Keratinocyte (primary cell): ENCODE measurements at regions not wholly inside any gene's neighbourhood (a gene's known extent, or its start where the extent isn't known, plus 50 kb on each side); places are given as distances from the start of the nearest gene placed in this dataset.

ENCODE experiments used
- DNase-seq: peaks from one replicate; pipeline ENCODE4 v3.0.0-alpha.2; 2011; ENCODE audit warnings: low read depth, missing footprints, low spot score
- FAIRE-seq: peaks from 2 replicates; lab custom pipeline; 2011; peaks lifted over from hg19 to GRCh38; lab: Jason Lieb, UNC
- H2AFZ ChIP-seq: 2 replicates; pipeline ENCODE4 v1.6.0; 2012; ENCODE audit warnings: low read length, control low read depth, inconsistent platforms; ENCODE audit not compliant: control insufficient read depth
- H3K27ac ChIP-seq: 2 replicates; pipeline ENCODE4 v1.5.1; 2011; ENCODE audit warnings: low read length; ENCODE audit not compliant: control insufficient read depth, insufficient read depth
- H3K27me3 ChIP-seq: 3 replicates; pipeline ENCODE4 v1.6.0; 2011; ENCODE audit warnings: low read length; ENCODE audit not compliant: control insufficient read depth, insufficient read depth; ENCODE audit errors: extremely low read depth
- H3K36me3 ChIP-seq, 2 experiments: 2 replicates in 1 of 2; 3 replicates in 1 of 2; pipeline ENCODE4 v1.5.1; 2011; ENCODE audit warnings: low read length in 2 of 2, mild to moderate bottlenecking in 1 of 2; ENCODE audit not compliant: control insufficient read depth in 2 of 2, insufficient read depth in 2 of 2; ENCODE audit errors: extremely low read depth in 1 of 2
- H3K4me1 ChIP-seq: 3 replicates; pipeline ENCODE4 v1.5.1; 2011; ENCODE audit warnings: low read length; ENCODE audit not compliant: control insufficient read depth, insufficient read depth; ENCODE audit errors: extremely low read depth
- H3K4me2 ChIP-seq: 3 replicates; pipeline ENCODE4 v1.6.0; 2011; ENCODE audit warnings: low read depth, low read length; ENCODE audit not compliant: control insufficient read depth, insufficient read depth; ENCODE audit errors: extremely low read depth
- H3K4me3 ChIP-seq, 3 experiments: fragments of 200-600 bp in 1 of 3; sonication (generic) in 1 of 3; 2 replicates in 2 of 3; 3 replicates in 1 of 3; pipeline ENCODE4 v1.5.1; 2011 to 2016; ENCODE audit warnings: low read length in 3 of 3, mild to moderate bottlenecking in 3 of 3, control low read depth in 2 of 3, inconsistent platforms in 1 of 3, low read depth in 1 of 3, mixed read lengths in 1 of 3, mixed run types in 1 of 3, moderate library complexity in 1 of 3; ENCODE audit not compliant: control insufficient read depth in 2 of 3, insufficient read depth in 2 of 3; ENCODE audit errors: extremely low read depth in 1 of 3
- H3K79me2 ChIP-seq: 2 replicates; pipeline ENCODE4 v1.6.0; 2012; ENCODE audit warnings: low read length; ENCODE audit not compliant: control insufficient read depth, insufficient read depth
- H3K9ac ChIP-seq: 3 replicates; pipeline ENCODE4 v1.6.0; 2011; ENCODE audit warnings: low read length; ENCODE audit not compliant: control insufficient read depth, insufficient read depth; ENCODE audit errors: extremely low read depth
- H3K9me1 ChIP-seq: 3 replicates; pipeline ENCODE4 v1.6.0; 2011; ENCODE audit warnings: low read length; ENCODE audit not compliant: control insufficient read depth, insufficient read depth; ENCODE audit errors: extremely low read depth
- H3K9me3 ChIP-seq: 2 replicates; pipeline ENCODE4 v1.5.1; 2012; ENCODE audit warnings: low read depth, low read length; ENCODE audit not compliant: control insufficient read depth
- H4K20me1 ChIP-seq: 3 replicates; pipeline ENCODE4 v1.6.0; 2011; ENCODE audit warnings: low read length; ENCODE audit not compliant: control insufficient read depth, insufficient read depth; ENCODE audit errors: extremely low read depth
- EZH2 ChIP-seq: IDR thresholded peaks from one replicate; pipeline ENCODE4 v1.6.1; 2012; ENCODE audit warnings: inconsistent platforms, mild to moderate bottlenecking, low read length, moderate library complexity
- dilution Hi-C: fragments of 300-500 bp; cut with MboI; formaldehyde crosslinking; loops from one replicate; pipeline ENCODE4 v1.7.0; 2020; ENCODE audit warnings: low sequenced_read_pairs; ENCODE audit not compliant: extremely low pct_ligation_motif_present
- TF ChIP-seq, protein P1 (sequence below), 3 experiments: IDR thresholded peaks in 1 of 3; conservative IDR thresholded peaks in 1 of 3; optimal IDR thresholded peaks in 1 of 3; 2 replicates in 2 of 3; 3 replicates in 1 of 3; pipeline versions ENCODE3 to v1.5.1; 2011; ENCODE audit warnings: low read length in 3 of 3, mild to moderate bottlenecking in 3 of 3, moderate library complexity in 2 of 3, control low read depth in 1 of 3, inconsistent platforms in 1 of 3; ENCODE audit not compliant: insufficient read depth in 2 of 3; ENCODE audit errors: extremely low read depth in 1 of 3

DNA sequence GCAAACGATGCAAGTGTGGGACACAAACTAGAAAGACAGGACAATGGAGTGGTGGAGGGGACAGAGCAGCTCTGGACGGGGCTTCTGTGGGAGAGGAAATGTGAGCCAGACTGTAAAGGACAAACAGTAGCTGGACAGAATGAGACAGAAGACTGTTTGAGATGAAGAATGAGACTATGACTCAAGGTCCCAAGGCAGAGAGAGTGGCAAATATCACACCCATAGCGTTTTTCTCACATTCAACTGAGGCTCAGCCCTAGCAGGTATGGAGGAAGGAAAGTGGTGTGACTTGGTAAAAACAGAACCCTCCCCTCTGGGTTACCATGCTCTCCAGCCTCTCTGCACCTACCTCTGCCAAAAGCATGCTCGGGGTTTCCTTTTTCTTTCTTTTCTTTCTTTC lies 96.5 kb downstream of the RPL27A start:
- Histone ChIP-seq H3K9me3 (no peaks in the 10 kb centered on the region), H2AFZ (no peak overlapping the region), H3K79me2 (peaks cover 65% of the 10 kb centered on the region), H3K9ac (no peak overlapping the region), H3K27ac (no peak overlapping the region), H3K27me3 (no peaks in the 10 kb centered on the region), H3K4me3 (no peak overlapping the region), H3K4me2 (peak overlapping the region; percentile 6), H3K4me1 (peaks cover 28% of the 10 kb centered on the region), H4K20me1 (no peaks in the 10 kb centered on the region), H3K9me1 (no peaks in the 10 kb centered on the region), H3K36me3 (peaks cover 4 to 19% of the 10 kb centered on the region in 2 experiments)
- dilution Hi-C loops, result no loop called here
- TF ChIP-seq, protein P1, sequence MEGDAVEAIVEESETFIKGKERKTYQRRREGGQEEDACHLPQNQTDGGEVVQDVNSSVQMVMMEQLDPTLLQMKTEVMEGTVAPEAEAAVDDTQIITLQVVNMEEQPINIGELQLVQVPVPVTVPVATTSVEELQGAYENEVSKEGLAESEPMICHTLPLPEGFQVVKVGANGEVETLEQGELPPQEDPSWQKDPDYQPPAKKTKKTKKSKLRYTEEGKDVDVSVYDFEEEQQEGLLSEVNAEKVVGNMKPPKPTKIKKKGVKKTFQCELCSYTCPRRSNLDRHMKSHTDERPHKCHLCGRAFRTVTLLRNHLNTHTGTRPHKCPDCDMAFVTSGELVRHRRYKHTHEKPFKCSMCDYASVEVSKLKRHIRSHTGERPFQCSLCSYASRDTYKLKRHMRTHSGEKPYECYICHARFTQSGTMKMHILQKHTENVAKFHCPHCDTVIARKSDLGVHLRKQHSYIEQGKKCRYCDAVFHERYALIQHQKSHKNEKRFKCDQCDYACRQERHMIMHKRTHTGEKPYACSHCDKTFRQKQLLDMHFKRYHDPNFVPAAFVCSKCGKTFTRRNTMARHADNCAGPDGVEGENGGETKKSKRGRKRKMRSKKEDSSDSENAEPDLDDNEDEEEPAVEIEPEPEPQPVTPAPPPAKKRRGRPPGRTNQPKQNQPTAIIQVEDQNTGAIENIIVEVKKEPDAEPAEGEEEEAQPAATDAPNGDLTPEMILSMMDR (optimal IDR thresholded peaks at IDR 0.05 in 1 of 3, IDR thresholded peaks at IDR 0.05 in 1 of 3, conservative IDR thresholded peaks at IDR 0.05 in 1 of 3; ENCODE audit: extremely low read depth in 1 of 3, insufficient read depth in 2 of 3, low read length in 3 of 3), result no peak
- no peak for TF ChIP-seq EZH2
- FAIRE-seq, result no peak
- DNase-seq, result no peak

DNA sequence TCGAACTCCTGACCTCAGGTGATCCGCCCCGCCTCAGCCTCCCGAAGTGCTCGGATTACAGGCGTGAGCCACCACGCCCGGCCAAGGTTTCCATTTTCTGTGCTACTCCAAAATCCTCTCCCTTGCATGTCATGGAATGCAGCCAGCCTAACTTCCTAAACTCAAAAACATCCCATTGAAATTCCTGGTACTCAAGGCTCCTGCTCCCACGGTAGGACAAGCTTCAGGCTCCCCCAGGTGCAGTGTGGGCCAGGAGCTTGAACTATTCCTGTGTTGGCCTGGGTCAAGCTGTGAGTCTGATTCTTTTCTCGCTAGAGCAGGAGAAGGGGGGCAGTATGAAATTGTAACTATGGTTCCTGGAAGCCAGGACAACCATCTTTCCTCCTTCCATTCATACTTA lies 97.1 kb downstream of the RPL27A start:
- Histone ChIP-seq H4K20me1 (no peaks in the 10 kb centered on the region), H3K27ac (no peak overlapping the region), H3K4me3 (no peak overlapping the region), H3K4me1 (peaks cover 23% of the 10 kb centered on the region), H2AFZ (no peak overlapping the region), H3K9me1 (no peaks in the 10 kb centered on the region), H3K36me3 (peaks cover 4 to 19% of the 10 kb centered on the region in 2 experiments), H3K27me3 (no peaks in the 10 kb centered on the region), H3K9me3 (no peaks in the 10 kb centered on the region), H3K4me2 (no peak overlapping the region), H3K79me2 (peaks cover 69% of the 10 kb centered on the region), H3K9ac (no peak overlapping the region)
- TF ChIP-seq, protein P1 (optimal IDR thresholded peaks at IDR 0.05 in 1 of 3, IDR thresholded peaks at IDR 0.05 in 1 of 3, conservative IDR thresholded peaks at IDR 0.05 in 1 of 3; ENCODE audit: extremely low read depth in 1 of 3, insufficient read depth in 2 of 3, low read length in 3 of 3), result no peak
- TF ChIP-seq EZH2, result no peak
- DNase-seq (no peak), FAIRE-seq (no peak)
- dilution Hi-C loops, result no loop called here
